HG03196 (cell line): ENCODE measurements at regions not wholly inside any gene's neighbourhood (a gene's known extent, or its start where the extent isn't known, plus 50 kb on each side); places are given as distances from the start of the nearest gene placed in this dataset.

Experiments used
- ATAC-seq: cut with Tn5 transposase; IDR thresholded peaks from one replicate; pipeline ENCODE4 v1.9.1; 2021; ENCODE audit not compliant: unreplicated experiment

DNA sequence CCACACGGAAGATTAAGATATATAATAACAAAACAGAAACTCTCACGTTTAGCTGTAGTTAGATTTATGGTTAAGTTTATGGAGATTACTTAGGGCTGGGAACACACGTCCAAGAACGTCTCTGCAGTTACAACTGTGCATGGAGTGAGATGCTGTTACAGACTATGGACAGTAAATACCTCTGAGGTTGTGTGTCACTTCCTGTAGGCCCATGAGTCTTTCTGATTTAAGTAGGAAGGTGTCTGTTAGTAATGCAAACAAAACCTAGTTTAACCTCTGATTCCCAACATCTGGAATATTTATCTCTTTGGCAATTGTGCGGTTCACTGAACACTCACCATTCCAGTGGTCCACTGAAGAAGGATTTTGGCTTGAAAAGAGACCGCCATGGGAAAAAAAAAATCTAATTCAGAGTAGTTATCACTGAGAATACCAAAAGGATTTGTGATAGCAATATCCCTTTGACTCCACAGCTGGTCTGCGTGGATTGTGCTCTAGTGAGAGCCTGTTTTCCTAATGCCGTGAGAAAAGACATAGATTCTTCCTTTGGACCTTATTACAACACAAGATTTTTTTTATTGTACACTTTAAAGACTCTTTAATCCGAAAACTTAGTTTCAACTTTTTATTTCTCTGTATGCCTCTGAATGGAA is 478.2 kb upstream of the CITED2 start:
- ATAC-seq: no peak

DNA sequence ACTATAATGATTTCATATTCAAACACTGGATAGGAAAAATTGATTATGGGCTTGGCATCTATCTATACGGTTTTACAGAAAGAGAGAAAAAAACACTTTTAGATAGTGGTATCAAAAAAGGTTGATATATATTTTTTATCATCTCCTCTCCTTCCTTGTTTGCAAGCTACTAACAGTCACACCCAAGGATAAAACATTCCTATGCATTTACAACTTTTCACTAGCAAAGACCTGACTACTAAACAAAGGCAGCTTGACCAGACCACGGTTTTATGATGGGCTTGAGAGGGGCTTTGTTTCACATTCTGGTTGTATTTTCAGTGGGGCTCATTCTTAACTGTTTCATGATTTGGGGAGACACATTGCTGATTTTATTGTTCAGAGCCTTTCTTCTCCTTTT is 477.6 kb upstream of the CITED2 start:
- ATAC-seq: no peak

DNA sequence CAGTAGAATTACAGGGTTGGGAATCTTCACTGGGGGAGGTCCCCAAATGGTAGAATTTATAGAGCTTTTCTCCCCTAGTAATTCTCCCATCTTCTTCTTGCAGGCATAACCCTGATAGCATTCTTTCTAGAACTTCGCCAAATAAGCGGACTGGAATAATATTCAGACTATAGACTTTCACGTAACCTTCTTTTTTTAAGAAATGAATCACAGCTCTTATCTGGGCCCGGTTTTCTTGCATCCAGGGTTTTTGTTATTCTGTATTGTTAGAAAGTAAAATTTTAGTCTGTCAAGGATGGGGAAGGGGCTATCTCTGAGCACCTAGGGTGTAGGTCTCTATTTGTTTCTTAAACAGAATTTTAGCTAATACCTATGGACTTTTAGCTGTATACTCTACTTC is 476.8 kb upstream of the CITED2 start:
- no peak for ATAC-seq

DNA sequence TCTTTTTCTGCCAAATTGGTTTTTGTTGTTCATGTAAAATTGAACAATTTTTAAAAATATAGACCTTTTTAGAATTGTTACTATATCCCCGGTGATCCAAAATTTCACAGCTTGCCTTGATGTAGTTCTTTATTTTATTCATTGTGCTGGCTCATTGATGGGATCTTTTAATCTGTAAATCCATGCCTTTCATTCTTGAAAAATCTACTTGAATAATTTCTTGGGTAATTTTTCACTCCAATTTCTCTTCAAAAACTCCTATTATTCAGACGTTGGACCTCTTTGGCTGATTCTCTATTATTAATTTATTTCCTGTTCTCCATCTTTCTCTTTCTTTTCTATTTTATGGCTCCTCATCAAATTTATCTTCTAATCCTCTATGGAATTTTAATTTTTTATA is 476.1 kb upstream of the CITED2 start:
- ATAC-seq: no peak

DNA sequence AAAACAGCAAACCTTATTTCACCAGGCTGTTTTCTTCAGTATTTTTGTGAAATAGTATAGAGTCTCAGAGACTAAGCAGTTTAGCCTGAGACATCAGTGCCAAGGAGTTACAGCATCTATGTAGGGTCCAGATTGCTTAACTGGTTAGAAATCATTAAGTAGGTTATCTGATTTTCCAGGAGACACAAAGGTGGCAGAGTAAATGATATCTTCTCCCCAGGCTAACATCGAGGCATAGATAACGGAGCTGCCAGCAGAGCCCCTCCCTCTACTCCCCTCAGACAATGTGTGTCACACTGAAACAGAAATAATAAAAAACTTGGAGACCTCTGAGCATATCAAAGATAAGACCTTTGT is 473.0 kb upstream of the CITED2 start:
- no peak for ATAC-seq

DNA sequence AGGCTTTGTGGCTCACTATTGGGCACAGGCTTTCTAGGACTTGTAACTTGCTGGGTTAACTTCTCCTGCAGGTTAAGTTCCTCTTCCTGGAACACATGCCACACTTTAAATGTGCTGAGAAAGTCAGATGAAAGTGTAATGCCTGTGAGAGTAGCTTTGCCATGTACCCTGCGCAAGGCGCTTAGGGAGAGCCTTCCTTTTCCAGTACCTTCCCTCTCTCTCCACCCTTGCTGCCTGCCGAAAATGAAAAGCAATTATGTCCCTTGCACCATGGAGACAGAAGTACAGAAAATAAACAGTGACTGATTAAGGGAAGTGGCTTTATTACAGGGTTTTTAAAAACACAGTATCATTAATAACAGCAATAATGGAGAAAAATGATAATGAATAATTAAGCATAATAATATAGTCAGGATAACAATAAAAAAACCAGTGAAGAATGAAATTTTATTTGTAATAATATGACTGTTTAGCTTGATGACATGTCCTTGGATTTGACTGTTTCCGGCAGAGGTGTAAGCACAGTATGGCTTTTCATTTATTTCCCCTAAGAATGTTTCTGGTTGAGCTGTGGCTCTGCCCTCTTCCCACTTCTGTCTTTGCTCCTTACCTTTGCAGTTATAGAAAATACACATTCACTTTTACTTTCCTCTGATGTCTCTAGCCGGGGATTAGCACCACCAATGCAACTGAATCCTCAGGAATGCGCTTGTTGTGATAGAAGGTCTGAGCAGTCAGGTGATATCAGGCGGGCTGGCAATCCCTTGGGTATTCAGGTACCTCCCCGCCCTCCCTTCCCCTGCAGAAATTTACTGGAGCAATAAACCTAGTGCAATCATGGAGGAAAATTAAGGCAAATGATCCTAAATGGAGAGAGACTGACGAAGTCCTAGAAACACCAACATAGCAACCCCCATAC is 472.3 kb upstream of the CITED2 start:
- ATAC-seq: peak; percentile 47

DNA sequence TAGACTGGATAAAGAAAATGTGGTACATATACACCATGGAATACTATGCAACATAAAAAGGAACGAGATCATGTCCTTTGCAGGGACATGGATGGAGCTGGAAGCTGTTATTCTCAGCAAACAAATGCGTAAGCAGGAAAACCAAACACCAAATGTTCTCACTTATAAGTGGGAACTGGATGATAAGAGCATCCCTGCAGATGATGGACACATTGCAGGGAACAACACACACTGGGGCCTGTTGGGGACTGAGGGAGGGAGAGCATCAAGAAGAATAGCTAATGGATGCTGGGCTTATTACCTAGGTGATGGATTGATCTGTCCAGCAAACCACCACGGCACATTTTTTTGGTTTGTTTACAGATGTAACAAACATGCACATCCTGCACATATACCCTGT is 470.5 kb upstream of the CITED2 start:
- no peak for ATAC-seq

DNA sequence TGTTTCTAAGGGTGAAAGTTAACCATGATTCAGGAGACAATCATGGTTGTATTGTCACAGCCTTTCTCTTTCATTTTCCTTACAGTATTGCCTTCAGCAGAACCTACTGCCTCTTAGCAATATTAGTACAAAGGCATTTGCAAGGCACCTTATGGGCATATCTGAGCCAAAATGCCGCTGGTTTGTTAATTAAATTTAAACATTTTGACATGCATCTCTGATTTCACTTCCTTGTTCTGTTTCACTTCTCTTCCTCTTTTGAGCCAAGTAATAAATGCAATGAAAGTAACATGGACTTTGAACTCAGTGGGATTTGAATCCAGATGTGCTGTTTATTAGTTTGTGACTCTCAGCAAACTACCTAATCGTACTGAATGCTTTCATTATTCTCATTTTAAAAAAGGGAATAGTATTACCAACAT is 467.4 kb upstream of the CITED2 start:
- ATAC-seq: peak; percentile 87

DNA sequence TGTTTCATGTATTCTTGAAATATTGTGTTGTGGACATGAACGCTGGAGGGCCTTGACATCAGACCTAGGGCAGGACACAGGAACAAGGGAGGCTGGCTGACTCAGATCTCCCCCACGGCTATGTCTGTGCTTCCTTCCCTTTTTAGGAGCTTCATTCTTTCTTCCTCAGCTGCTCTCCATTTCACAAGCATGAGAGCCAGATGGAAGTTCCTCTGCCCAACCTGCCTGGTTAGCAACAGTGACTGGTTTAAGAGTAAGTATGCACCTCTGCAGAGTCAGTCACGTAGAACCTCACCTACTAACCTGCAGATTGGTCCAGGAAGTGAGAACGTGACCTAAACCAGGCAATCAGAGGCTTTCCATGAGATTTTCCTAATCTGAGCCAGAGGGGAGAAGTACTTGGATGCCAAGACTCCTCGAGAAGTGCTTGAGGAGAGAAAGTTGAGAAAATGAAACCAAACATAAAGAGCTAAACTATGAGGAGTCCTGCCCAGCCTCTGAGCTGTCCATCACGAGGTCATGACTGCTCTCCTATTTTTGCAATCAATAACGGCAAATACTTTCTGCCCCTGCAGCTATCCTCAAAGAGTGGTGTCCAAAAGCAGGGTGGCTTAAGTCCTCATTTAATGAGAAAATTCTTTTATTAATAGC is 465.2 kb upstream of the CITED2 start:
- no peak for ATAC-seq

DNA sequence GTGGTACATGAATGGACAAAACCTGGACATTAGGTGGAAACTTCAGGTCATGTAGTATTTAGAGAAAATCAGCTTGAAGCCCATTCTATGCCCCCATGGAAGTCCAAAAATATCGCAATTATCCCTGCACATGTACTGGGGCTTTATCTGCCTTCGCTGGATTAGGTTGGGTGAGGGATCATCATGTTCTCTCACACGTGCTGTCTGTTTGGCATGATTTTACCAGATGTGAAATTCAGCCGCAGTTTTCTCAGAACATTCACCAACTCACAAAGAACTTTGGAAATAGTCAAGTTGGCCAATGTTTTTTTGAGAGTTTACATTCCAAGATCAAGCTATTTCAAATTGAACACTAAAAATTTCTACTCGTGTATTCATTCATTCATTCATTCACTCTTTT is 459.8 kb upstream of the CITED2 start:
- no peak for ATAC-seq

DNA sequence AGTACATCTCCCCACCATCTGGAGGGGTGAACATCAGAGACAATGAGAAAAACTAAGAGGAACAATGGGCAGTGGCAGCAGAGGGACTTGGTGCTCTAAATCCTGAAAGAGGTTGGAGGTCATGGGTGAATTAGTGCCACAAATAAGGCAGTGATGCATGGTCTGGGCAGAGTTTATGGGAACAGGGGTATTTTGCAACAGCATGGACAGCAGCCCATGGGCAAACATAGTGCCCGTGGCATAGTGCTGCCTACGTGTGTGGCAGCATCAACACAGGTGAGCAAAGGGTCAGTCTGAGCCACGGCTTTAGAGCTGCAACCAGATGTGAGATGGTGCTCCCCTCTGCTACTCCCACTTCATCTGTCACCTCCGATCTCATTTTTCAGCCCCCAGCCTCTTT is 459.1 kb upstream of the CITED2 start:
- no peak for ATAC-seq

DNA sequence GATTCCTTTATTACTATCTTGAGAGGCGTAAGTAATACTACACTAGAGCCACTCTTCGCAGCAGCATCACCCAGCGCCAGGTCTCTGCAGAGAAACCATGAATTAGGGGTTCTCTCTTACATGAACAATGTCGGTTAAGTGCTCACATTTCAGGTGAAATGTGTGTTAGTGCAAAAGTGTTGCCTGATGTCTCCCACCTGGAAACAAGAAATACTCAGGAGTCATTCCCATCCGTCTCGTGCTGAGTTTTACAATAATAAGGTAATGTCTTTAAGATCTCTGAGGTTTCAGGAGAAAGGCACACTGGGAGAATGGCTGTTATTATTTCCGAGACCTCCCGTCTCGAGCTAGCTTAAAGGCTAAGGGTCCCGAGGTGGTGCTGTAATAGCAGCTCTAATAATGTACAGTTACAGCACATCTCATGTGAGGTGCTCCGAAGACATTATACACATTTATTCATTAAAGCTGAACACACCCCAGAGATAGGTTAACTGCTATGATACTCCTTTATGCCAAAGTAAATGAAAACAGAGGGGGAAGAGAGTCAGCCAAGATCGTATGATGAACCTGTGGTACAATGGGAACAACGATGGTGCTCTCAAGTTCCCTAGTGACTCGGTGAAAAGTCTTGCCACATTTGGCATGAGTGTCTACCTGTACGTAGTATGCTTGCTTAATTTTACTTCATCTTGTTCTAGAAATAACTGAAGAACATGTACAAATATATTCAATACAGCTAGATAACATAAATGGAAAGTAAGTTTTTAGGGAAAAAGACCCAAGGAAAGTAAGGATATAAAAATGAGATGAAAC is 458.3 kb upstream of the CITED2 start:
- no peak for ATAC-seq

DNA sequence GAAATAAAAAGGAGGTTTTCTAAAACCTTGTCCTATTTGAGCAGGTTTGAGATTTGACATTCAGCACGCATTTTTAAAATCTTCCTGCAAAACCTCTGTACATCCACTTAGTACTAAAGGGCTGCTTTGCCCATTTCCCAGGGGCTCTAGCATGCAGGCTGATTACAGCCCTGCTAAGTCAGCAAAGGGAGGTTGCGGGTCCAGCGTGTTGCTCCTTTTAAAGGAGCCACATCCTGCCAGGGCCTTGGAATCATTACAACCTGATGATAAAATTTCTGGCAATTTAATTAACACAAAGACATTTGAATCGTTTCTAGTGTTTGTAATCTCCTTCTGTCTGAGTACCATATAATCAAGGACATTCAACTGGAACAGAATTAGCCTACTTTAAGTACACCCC is 455.1 kb upstream of the CITED2 start:
- no peak for ATAC-seq

DNA sequence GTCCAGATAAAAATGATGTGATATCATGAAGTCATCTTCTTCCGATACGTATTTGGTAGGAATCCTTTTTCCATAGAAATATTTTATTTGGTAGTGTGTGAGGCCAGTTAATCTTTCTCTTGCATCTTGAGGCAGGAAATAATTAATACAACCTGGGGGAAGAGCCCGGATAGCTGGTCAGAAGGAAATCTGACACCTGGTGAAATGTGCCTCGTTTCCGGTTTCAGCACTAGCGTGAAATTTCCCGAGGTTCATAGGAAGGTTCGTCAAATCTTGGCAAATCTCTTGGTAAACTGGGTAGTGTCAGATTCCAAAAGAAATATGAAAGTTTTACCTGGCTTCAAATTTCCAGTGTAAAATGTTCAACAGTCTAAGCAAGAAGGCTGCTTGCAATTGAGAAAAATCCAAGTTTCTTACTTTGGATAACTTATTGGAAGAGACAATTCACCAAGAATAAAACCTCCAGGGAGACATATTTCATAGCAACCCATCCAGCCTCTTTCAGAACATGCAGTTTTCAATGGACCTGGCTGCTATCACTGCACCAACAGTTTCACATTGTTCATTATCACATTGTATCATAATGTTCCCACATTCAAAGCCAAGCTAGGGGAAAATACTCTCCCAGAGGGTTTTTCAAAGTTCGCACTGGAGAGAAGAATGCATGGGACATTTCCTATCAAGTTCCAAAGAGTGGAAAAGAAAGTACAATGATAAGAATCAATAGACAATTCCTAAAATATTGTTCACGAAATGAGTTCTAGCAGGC is 454.5 kb upstream of the CITED2 start:
- ATAC-seq: no peak

DNA sequence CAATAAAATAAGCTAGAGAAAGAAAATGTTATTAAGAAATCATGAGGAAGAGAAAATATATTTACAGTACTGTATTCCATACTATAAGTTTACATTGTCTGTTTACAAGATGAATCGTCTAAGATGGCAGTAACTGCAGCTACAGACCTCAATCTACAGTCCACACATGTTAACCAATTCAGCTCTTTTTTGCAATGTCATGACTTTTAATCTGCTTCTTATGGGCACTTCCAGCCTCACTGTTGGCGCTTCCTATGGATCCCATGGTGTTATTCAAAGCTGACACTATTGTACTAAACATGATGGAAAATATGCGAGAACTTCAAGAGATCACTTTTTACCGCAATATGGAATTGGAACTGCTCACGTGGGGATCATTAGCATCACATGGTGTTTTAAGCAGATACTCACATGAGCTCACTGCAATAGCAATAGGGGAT is 451.5 kb upstream of the CITED2 start:
- no peak for ATAC-seq

DNA sequence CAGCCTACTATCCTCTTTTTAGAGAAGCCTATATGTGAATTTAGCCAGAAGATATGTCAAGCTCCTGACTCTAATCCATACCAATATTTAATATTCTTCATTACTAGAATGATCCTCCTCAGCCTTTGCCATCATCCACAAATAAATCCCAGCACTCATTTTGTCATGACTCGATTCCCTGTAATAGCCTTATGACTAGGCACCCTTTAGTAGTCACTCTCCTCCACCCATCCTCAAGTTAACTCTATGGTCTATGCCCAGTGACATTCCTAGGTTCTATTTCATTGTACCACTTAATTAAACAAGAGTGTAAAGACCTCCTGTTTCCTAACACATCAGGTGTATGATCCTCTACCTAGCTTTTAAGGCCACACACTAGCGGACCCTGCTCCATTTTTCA is 450.4 kb upstream of the CITED2 start:
- no peak for ATAC-seq

DNA sequence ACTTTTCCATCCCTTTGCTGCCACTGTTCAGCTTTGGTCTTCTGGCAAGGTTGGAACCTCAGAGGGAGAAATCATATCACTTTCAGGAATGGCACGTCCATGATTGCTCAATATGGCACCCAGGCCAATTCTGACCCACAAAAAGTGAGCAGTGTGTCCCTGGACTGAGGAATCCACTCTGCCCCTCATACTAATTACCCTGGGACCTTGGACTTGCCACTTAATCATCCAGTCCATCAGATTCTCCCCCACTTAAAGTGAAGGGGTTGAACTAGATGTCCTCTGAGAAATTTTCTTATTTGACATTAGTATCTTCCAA is 449.3 kb upstream of the CITED2 start:
- ATAC-seq: no peak

DNA sequence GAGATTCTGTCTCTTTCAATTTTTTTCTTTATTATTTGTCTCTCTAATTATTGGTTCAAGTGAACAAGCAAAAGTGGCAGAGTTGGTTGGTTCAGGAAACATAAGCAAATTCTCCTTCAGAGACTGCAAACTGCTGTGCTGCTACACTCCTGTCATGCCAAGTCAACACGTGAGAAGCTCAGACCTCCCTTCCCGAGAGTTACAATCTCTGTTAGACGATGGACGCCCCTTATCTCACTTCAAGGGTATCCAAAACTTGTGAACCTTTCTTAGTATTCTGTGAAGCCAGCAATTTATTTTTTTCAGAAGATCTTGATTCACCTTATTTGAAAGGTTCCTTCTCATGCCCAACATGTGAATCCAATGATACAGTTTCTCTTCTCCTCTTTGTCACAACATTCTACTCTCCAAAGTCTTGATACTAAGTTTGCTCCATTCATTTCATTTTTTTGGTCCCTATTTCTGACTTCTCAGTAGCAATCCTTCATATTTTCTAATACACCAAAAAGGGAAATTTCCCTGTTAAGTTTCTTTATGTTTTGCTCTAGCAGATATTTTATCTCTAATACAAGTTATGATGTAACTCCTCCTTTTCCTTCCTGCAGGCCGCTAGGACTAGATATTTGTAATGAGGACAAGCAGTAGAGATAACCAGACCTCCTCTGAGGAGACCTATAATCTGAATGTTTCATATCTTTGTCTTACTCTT is 448.8 kb upstream of the CITED2 start:
- ATAC-seq: no peak

DNA sequence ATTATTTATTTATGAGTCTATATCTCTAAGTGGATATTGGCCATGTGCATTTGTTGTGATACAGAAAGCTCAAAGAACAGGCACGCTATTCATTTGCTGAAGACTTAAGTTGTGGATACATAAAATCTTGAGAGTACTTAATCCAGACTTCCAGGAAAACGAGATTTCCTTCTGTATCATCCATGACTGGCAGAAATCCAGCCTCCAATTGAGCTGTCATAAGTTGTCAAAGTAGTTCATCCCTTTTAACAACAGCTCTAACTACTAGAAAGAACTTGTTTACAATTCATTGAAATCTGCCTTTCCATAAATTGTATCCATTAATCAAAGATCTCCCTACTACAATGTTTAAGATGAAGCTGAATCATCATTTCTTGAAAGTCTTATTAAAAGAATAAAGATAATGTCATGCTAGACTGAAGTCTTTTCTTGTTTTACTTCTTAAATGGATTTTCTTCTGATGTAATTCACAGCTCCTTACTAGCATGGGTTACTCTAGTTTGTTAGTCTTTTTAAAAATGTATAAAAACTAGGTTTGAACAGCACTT is 447.3 kb upstream of the CITED2 start:
- ATAC-seq: no peak

DNA sequence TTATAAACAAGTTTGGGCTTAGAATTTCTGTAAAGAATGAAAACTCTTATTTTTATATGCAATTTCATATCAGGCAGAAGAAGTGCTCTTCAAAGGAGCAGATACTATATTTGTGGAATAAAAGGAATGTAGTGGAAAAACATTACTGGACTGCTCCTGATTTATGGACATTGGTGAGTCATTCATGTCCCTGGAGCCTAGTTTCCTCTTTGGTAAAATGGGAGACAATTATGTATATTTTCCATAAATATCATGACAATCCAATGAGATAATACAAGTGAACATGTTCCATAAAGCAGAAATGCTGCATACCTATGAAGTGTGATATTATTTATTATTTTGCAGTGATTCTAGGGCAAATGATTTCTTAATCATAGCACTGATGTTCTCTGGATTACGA is 445.8 kb upstream of the CITED2 start:
- ATAC-seq: no peak
